CD4-positive, alpha-beta T cell (primary cell): ENCODE measurements at regions not wholly inside any gene's neighbourhood (a gene's known extent, or its start where the extent isn't known, plus 50 kb on each side); places are given as distances from the start of the nearest gene placed in this dataset.

Source experiments
- ATAC-seq: fragments of 200-7000 bp; cut with Tn5 transposase; one replicate; pipeline ENCODE4 v1.10.0; 2022; ENCODE audit warnings: mild to moderate bottlenecking; ENCODE audit not compliant: poor library complexity
- CTCF ChIA-PET: fragments of 350-600 bp; sonication (Branson Sonifier 250); formaldehyde crosslinking; loops from one replicate; lab custom pipeline; 2021; ENCODE audit warnings: antibody characterized with exemption, inconsistent platforms; lab: Charles Lee
- POLR2A ChIA-PET: fragments of 350-600 bp; sonication (Branson Sonifier 250); formaldehyde crosslinking; loops from one replicate; lab custom pipeline; 2021; ENCODE audit warnings: antibody characterized with exemption, inconsistent platforms; lab: Charles Lee
- DNase-seq, 14 experiments: peaks; one replicate each; pipeline ENCODE4 v3.0.0-alpha.2; 2013 to 2020; ENCODE audit warnings: mixed read lengths in 2 of 14
- H3K27ac ChIP-seq, 2 donors: one replicate each; pipeline versions ENCODE4 v1.5.1 to v1.7.0; 2013; ENCODE audit warnings: low read length in 2 of 2, low read depth in 1 of 2, mild to moderate bottlenecking in 1 of 2
- H3K27me3 ChIP-seq, 2 experiments: 1 replicate in 1 of 2; 2 replicates in 1 of 2; pipeline versions ENCODE4 v1.6.1 to v1.7.0; 2013; ENCODE audit warnings: low read length in 2 of 2, control low read depth in 1 of 2, mild to moderate bottlenecking in 1 of 2, moderate library complexity in 1 of 2; ENCODE audit not compliant: insufficient read depth in 2 of 2, control insufficient read depth in 1 of 2
- H3K36me3 ChIP-seq: one replicate; pipeline ENCODE4 v1.6.1; 2013; ENCODE audit warnings: low read length, control low read depth; ENCODE audit not compliant: insufficient read depth
- H3K4me1 ChIP-seq: one replicate; pipeline ENCODE4 v1.6.1; 2013; ENCODE audit warnings: low read length, control low read depth; ENCODE audit not compliant: insufficient read depth
- H3K4me3 ChIP-seq: one replicate; pipeline ENCODE4 v1.5.1; 2013; ENCODE audit warnings: mild to moderate bottlenecking, low read length, moderate library complexity
- H3K9me3 ChIP-seq, 2 experiments: 1 replicate in 1 of 2; 2 replicates in 1 of 2; pipeline versions ENCODE4 v1.6.1 to v1.7.0; 2013; ENCODE audit warnings: low read length in 2 of 2, mild to moderate bottlenecking in 2 of 2, control low read depth in 1 of 2, moderate library complexity in 1 of 2; ENCODE audit not compliant: control insufficient read depth in 1 of 2, insufficient read depth in 1 of 2
- H3K27ac Mint-ChIP-seq: one replicate; pipeline ENCODE4 v1.8.0; 2020; ENCODE audit warnings: mixed read lengths
- H3K27me3 Mint-ChIP-seq: one replicate; pipeline ENCODE4 v1.8.0; 2021; ENCODE audit warnings: mixed read lengths
- H3K36me3 Mint-ChIP-seq: one replicate; pipeline ENCODE4 v1.8.0; 2021; ENCODE audit warnings: low read depth, mixed read lengths
- H3K4me1 Mint-ChIP-seq: one replicate; pipeline ENCODE4 v1.8.0; 2021; ENCODE audit warnings: low read depth, mixed read lengths
- H3K4me3 Mint-ChIP-seq: one replicate; pipeline ENCODE4 v1.8.0; 2020; ENCODE audit warnings: mild to moderate bottlenecking, mixed read lengths
- H3K9me3 Mint-ChIP-seq: one replicate; pipeline ENCODE4 v1.8.0; 2020; ENCODE audit warnings: mixed read lengths
- CTCF ChIP-seq: fragments of 200-600 bp; IDR thresholded peaks from one replicate; pipeline ENCODE4 v1.8.0; 2022; ENCODE audit warnings: antibody characterized with exemption, mild to moderate bottlenecking
- intact Hi-C, 2 experiments: fragments of 100-400 bp; cut with DNase I in 1 of 2; cut with micrococcal nuclease in 1 of 2; formaldehyde crosslinking; loops; one replicate each; pipeline versions ENCODE4 v1.15.1 to v1.9.0; 2023 to 2025; cut with DNase I, micrococcal nuclease

- Histone ChIP-seq H3K4me3 (no peak overlapping the region), H3K4me1 (no peaks in the 10 kb centered on the region), H3K27ac (no peak overlapping the region), H3K9me3 (no peaks in the 10 kb centered on the region), H3K27me3 (no peaks in the 10 kb centered on the region), H3K36me3 (no peaks in the 10 kb centered on the region)
- intact Hi-C loops: no loop called here
- ATAC-seq: no peak
- Mint-ChIP-seq H3K4me3 (no peak overlapping the region), H3K27ac (no peak overlapping the region), H3K4me1 (no peaks in the 10 kb centered on the region), H3K36me3 (no peaks in the 10 kb centered on the region), H3K27me3 (no peaks in the 10 kb centered on the region), H3K9me3 (peaks cover 11% of the 10 kb centered on the region)
- POLR2A ChIA-PET: no interaction called here
- CTCF ChIA-PET: no interaction called here
- no peak for DNase-seq
- no peak for TF ChIP-seq CTCF
These were observed 402.1 kb downstream of the KCTD8 start for GRCh38 chr4:44046491-44046890.

- Mint-ChIP-seq H3K9me3 (peaks cover 2% of the 10 kb centered on the region), H3K4me3 (no peak overlapping the region), H3K27me3 (no peaks in the 10 kb centered on the region), H3K4me1 (no peaks in the 10 kb centered on the region), H3K27ac (no peak overlapping the region), H3K36me3 (no peaks in the 10 kb centered on the region)
- no peak for ATAC-seq
- ChIA-PET POLR2A (no interaction called here), CTCF (no interaction called here)
- intact Hi-C loops: no loop called here
- Histone ChIP-seq H3K36me3 (no peaks in the 10 kb centered on the region), H3K4me3 (no peak overlapping the region), H3K9me3 (no peaks in the 10 kb centered on the region), H3K4me1 (no peaks in the 10 kb centered on the region), H3K27ac (no peak overlapping the region), H3K27me3 (no peaks in the 10 kb centered on the region)
- DNase-seq: no peak
- TF ChIP-seq CTCF: no peak
These were observed 391.9 kb downstream of the KCTD8 start for GRCh38 chr4:44056721-44057151.

GRCh38 chr4:44070843-44071242 is 377.8 kb downstream of the KCTD8 start:
- intact Hi-C loops: no loop called here
- Histone ChIP-seq H3K36me3 (no peaks in the 10 kb centered on the region), H3K27me3 (no peaks in the 10 kb centered on the region), H3K4me1 (no peaks in the 10 kb centered on the region), H3K9me3 (peaks cover under 1 to 23% of the 10 kb centered on the region in 2 experiments), H3K4me3 (no peak overlapping the region), H3K27ac (no peak overlapping the region)
- TF ChIP-seq CTCF: no peak
- no peak overlapping the region for H3K4me3 Mint-ChIP-seq
- H3K36me3 Mint-ChIP-seq: no peaks in the 10 kb centered on the region
- H3K27me3 Mint-ChIP-seq: no peaks in the 10 kb centered on the region
- no peak overlapping the region for H3K27ac Mint-ChIP-seq
- H3K9me3 Mint-ChIP-seq: peaks cover 2% of the 10 kb centered on the region
- DNase-seq (no peak), ATAC-seq (no peak)
- ChIA-PET POLR2A (no interaction called here), CTCF (no interaction called here)
- no peaks in the 10 kb centered on the region for H3K4me1 Mint-ChIP-seq
